IMR-90 (cell line): ENCODE measurements at regions not wholly inside any gene's neighbourhood (a gene's known extent, or its start where the extent isn't known, plus 50 kb on each side); places are given as distances from the start of the nearest gene placed in this dataset.

Experiments
- ATAC-seq: fragments of 200-7000 bp; cut with Tn5 transposase; 2 replicates; pipeline ENCODE4 v1.9.1; 2020; ENCODE audit warnings: low read depth, mild to moderate bottlenecking, moderate library complexity
- BruUV-seq: library from RNA; stranded (reverse); fragments of 400-500 nt; replicated peaks from 2 replicates; lab custom pipeline; 2021; lab: Mats Ljungman, UMichigan
- CTCF ChIA-PET: fragments of 300-600 bp; formaldehyde crosslinking; extraction: SDS; loops from one replicate; lab custom pipeline; 2021; ENCODE audit warnings: antibody characterized with exemption; lab: Yijun Ruan, JAX
- POLR2A ChIA-PET: fragments of 300-600 bp; sonication (Branson Sonifier 250); formaldehyde crosslinking; loops from one replicate; lab custom pipeline; 2022; ENCODE audit warnings: antibody characterized with exemption; ENCODE audit not compliant: unreplicated experiment; lab: Charles Lee
- DNase-seq: peaks from one replicate; pipeline ENCODE4 v3.0.0; 2013
- H2AFZ ChIP-seq: replicated peaks from 2 replicates; pipeline ENCODE3; 2013; ENCODE audit warnings: low read length, mild to moderate bottlenecking; ENCODE audit not compliant: poor library complexity
- H2AK5ac ChIP-seq: 2 replicates; pipeline ENCODE4 v1.6.1; 2013; ENCODE audit warnings: low read depth, low read length, inconsistent platforms
- H2AK9ac ChIP-seq: replicated peaks from 2 replicates; pipeline ENCODE3; 2013; ENCODE audit warnings: mild to moderate bottlenecking, low read depth, low read length, moderate library complexity; ENCODE audit not compliant: poor library complexity
- H2BK120ac ChIP-seq: 2 replicates; pipeline ENCODE4 v1.6.1; 2013; ENCODE audit warnings: low read depth, low read length, inconsistent platforms
- H2BK15ac ChIP-seq: 3 replicates; pipeline ENCODE4 v1.6.1; 2013; ENCODE audit warnings: low read depth, low read length, inconsistent platforms
- H2BK20ac ChIP-seq: 2 replicates; pipeline ENCODE4 v1.6.1; 2013; ENCODE audit warnings: low read depth, mild to moderate bottlenecking, inconsistent platforms, low read length, moderate library complexity
- H2BK5ac ChIP-seq: 2 replicates; pipeline ENCODE4 v1.6.1; 2013; ENCODE audit warnings: mild to moderate bottlenecking, low read depth, low read length, inconsistent platforms; ENCODE audit not compliant: poor library complexity, severe bottlenecking
- H3K14ac ChIP-seq: replicated peaks from 2 replicates; pipeline ENCODE4 v1.6.1; 2013; ENCODE audit warnings: low read depth, low read length, inconsistent platforms
- H3K18ac ChIP-seq: 2 replicates; pipeline ENCODE4 v1.6.1; 2013; ENCODE audit warnings: low read depth, low read length, control low read depth
- H3K23ac ChIP-seq: 2 replicates; pipeline ENCODE4 v1.6.1; 2013; ENCODE audit warnings: low read depth, low read length, inconsistent platforms
- H3K27ac ChIP-seq: 2 replicates; pipeline ENCODE4 v1.5.1; 2013; ENCODE audit warnings: mild to moderate bottlenecking, control low read depth, low read length; ENCODE audit not compliant: insufficient read depth
- H3K27me3 ChIP-seq: 2 replicates; pipeline ENCODE4 v1.6.1; 2013; ENCODE audit warnings: low read length; ENCODE audit not compliant: control insufficient read depth, insufficient read depth
- H3K36me3 ChIP-seq: 2 replicates; pipeline ENCODE4 v1.6.1; 2013; ENCODE audit warnings: low read length, mixed read lengths; ENCODE audit not compliant: control insufficient read depth, insufficient read depth
- H3K4ac ChIP-seq: 2 replicates; pipeline ENCODE4 v1.6.1; 2013; ENCODE audit warnings: low read depth, low read length, inconsistent platforms
- H3K4me1 ChIP-seq: 2 replicates; pipeline ENCODE4 v1.6.1; 2013; ENCODE audit warnings: low read length, mixed read lengths; ENCODE audit not compliant: control insufficient read depth, insufficient read depth
- H3K4me2 ChIP-seq: 2 replicates; pipeline ENCODE4 v1.6.1; 2013; ENCODE audit warnings: low read depth, mild to moderate bottlenecking, control low read depth, low read length, moderate library complexity
- H3K4me3 ChIP-seq: 2 replicates; pipeline ENCODE4 v1.5.1; 2013; ENCODE audit warnings: low read depth, mild to moderate bottlenecking, control low read depth, low read length, moderate library complexity; ENCODE audit not compliant: insufficient read depth
- H3K56ac ChIP-seq: 2 replicates; pipeline ENCODE4 v1.6.1; 2013; ENCODE audit warnings: low read length, inconsistent platforms; ENCODE audit not compliant: insufficient read depth; ENCODE audit errors: extremely low read depth
- H3K79me1 ChIP-seq, 2 experiments: 2 replicates each; pipeline ENCODE4 v1.6.1; 2013; ENCODE audit warnings: low read length in 2 of 2, inconsistent platforms in 1 of 2, low read depth in 1 of 2
- H3K9ac ChIP-seq: 2 replicates; pipeline ENCODE4 v1.6.1; 2013; ENCODE audit warnings: low read depth, low read length, control low read depth
- H3K9me1 ChIP-seq: 2 replicates; pipeline ENCODE4 v1.6.1; 2013; ENCODE audit warnings: low read length, inconsistent platforms; ENCODE audit not compliant: insufficient read depth
- H3K9me3 ChIP-seq: 2 replicates; pipeline ENCODE4 v1.6.1; 2013; ENCODE audit warnings: low read length; ENCODE audit not compliant: control insufficient read depth, insufficient read depth
- H4K20me1 ChIP-seq: 2 replicates; pipeline ENCODE4 v1.6.1; 2013; ENCODE audit warnings: low read length, inconsistent platforms; ENCODE audit not compliant: insufficient read depth
- H4K5ac ChIP-seq: 2 replicates; pipeline ENCODE4 v1.6.1; 2013; ENCODE audit warnings: mild to moderate bottlenecking, low read depth, low read length, control low read depth
- H4K8ac ChIP-seq, 2 experiments: 2 replicates each; pipeline ENCODE4 v1.6.1; 2013; ENCODE audit warnings: low read depth in 2 of 2, low read length in 2 of 2, control low read depth in 1 of 2, inconsistent platforms in 1 of 2
- H4K91ac ChIP-seq: 2 replicates; pipeline ENCODE4 v1.6.1; 2013; ENCODE audit warnings: low read depth, low read length, inconsistent platforms; ENCODE audit not compliant: insufficient read depth
- BHLHE40 ChIP-seq: fragments of 150-350 bp; IDR thresholded peaks from 2 replicates; pipeline ENCODE4 v1.6.1; 2016; ENCODE audit warnings: mild to moderate bottlenecking, low read depth, low read length
- NFE2L2 ChIP-seq: fragments of 150-350 bp; IDR thresholded peaks from 2 replicates; pipeline ENCODE4 v1.6.1; 2016; ENCODE audit warnings: low read depth, mild to moderate bottlenecking, low read length
- POLR2A ChIP-seq: IDR thresholded peaks from 2 replicates; pipeline ENCODE4 v1.6.1; 2012; ENCODE audit warnings: mild to moderate bottlenecking, low read depth, low read length
- WGBS, 2 experiments: methylation state at CpG; one replicate each; pipeline versions ENCODE4 v1.1.5 to v1.1.7; 2013; ENCODE audit warnings: missing lambda C conversion rate in 2 of 2; ENCODE audit not compliant: insufficient read length in 1 of 2; ENCODE audit errors: extremely low coverage in 2 of 2; 5-methylcytosine and 5-hydroxymethylcytosine counted together
- dilution Hi-C: fragments of 300-500 bp; cut with HindIII; formaldehyde crosslinking; loops from one replicate; pipeline ENCODE4 v1.14.3; 2018; ENCODE audit warnings: low sequenced_read_pairs; ENCODE audit not compliant: unreplicated experiment
- in situ Hi-C: fragments of 300-500 bp; cut with MboI; formaldehyde crosslinking; loops from 3 replicates; pipeline ENCODE4 v1.14.3; 2019; ENCODE audit warnings: low sequenced_read_pairs, inconsistent platforms, mixed read lengths
- intact Hi-C: fragments of 100-400 bp; cut with micrococcal nuclease; formaldehyde crosslinking; loops from 2 replicates; pipeline ENCODE4 v1.10.0; 2022

DNA sequence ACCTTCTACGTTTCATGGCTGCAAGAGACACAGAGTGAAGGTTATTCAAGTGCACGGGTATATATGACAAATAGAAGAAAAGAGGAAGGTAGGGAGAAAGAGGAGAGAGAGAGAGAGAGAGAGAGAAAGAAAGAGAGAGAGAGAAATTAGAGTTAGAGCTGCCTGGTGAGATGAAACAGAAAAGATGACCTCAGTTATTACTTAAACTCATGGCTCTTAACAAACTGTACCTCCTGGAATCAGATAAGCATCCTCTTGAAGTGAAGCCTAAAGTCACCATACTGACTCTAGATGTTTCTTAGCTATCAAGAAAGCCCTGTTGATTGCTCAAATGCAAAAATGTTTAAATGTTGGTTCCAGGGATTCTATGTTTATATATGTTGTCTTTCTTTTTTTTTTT is 597.7 kb upstream of the ZP4 start:
- Histone ChIP-seq H2BK120ac (no peak overlapping the region), H3K9me1 (no peaks in the 10 kb centered on the region), H2BK20ac (no peak overlapping the region), H3K79me1 (no peaks in the 10 kb centered on the region), H3K14ac (no peak overlapping the region), H3K27ac (no peak overlapping the region), H4K5ac (no peak overlapping the region), H4K8ac (no peak overlapping the region), H2BK5ac (no peak overlapping the region), H3K9me3 (no peaks in the 10 kb centered on the region), H3K18ac (no peak overlapping the region), H3K4ac (no peak overlapping the region), H2AK9ac (no peak overlapping the region), H3K36me3 (no peaks in the 10 kb centered on the region), H3K56ac (no peak overlapping the region), H3K23ac (no peak overlapping the region), H2AFZ (no peak overlapping the region), H3K4me2 (no peak overlapping the region), H3K4me1 (peaks cover 2% of the 10 kb centered on the region; the same call in 1 of the 2 replicates), H4K91ac (no peak overlapping the region), H3K4me3 (no peak overlapping the region), H2AK5ac (no peak overlapping the region), H4K20me1 (no peaks in the 10 kb centered on the region), H2BK15ac (no peak overlapping the region), H3K9ac (no peak overlapping the region), H3K27me3 (no peaks in the 10 kb centered on the region)
- ChIA-PET POLR2A (no interaction called here), CTCF (interaction anchor here (0.6 kb wide), 2 partner anchors 133 to 1902 kb away, joined by 3 to 4 read pairs; no protein-coding TSS in a partner anchor)
- dilution Hi-C loops: no loop called here
- in situ Hi-C loops: no loop called here
- TF ChIP-seq POLR2A: no peak
- TF ChIP-seq NFE2L2: no peak
- TF ChIP-seq BHLHE40: no peak
- ATAC-seq (no peak), DNase-seq (peak; percentile 48)
- BruUV-seq: no TSS peak
- intact Hi-C loops: no loop called here
- WGBS, 2 experiments: no CpG with 5 or more reads among the region's 2 CpGs
